Suprapubic skin (tissue), 3 donors: ENCODE measurements at regions not wholly inside any gene's neighbourhood (a gene's known extent, or its start where the extent isn't known, plus 50 kb on each side); places are given as distances from the start of the nearest gene placed in this dataset.

ENCODE experiments used
- CTCF ChIP-seq, 2 donors: fragments of 200-600 bp in 1 of 2; fragments of 450-650 bp in 1 of 2; sonication (generic) in 1 of 2; IDR thresholded peaks; one replicate each; pipeline ENCODE4 v1.5.1; 2016 to 2019; ENCODE audit warnings: antibody characterized with exemption in 2 of 2, mild to moderate bottlenecking in 1 of 2, moderate library complexity in 1 of 2
- EP300 ChIP-seq: sonication (generic); formaldehyde crosslinking; IDR thresholded peaks from one replicate; pipeline ENCODE4 v1.6.1; 2017; ENCODE audit warnings: antibody characterized with exemption
- POLR2A ChIP-seq, 2 donors: fragments of 450-650 bp; IDR thresholded peaks; one replicate each; pipeline ENCODE4 v1.6.1; 2017; ENCODE audit warnings: antibody characterized with exemption in 2 of 2, mild to moderate bottlenecking in 2 of 2, moderate library complexity in 2 of 2

- TF ChIP-seq CTCF (IDR thresholded peaks at IDR 0.05) (peak; percentile 53 to 72), POLR2A (IDR thresholded peaks at IDR 0.05) (no peak), EP300 (no peak)
Observed at GRCh38 chr1:221203224-221204054, 324.2 kb downstream of the HLX start.
